Jurkat, Clone E6-1 (cell line): ENCODE measurements at regions not wholly inside any gene's neighbourhood (a gene's known extent, or its start where the extent isn't known, plus 50 kb on each side); places are given as distances from the start of the nearest gene placed in this dataset.

Source experiments
- DNase-seq: peaks from one replicate; pipeline ENCODE4 v3.0.0-alpha.2; 2011; ENCODE audit warnings: low read depth, low spot score
- H3K4me3 ChIP-seq: 2 replicates; pipeline ENCODE4 v1.5.1; 2011; ENCODE audit warnings: mild to moderate bottlenecking, low read length, control low read depth, moderate library complexity

- H3K4me3 ChIP-seq = no peak overlapping the region
- no peak for DNase-seq
Measured at GRCh38 chr10:78787125-78787524, 281.6 kb upstream of the ZMIZ1 start.

- H3K4me3 ChIP-seq = no peak overlapping the region
- no peak for DNase-seq
Measured at GRCh38 chr10:78794736-78795455, 273.9 kb upstream of the ZMIZ1 start.

- DNase-seq = no peak
- H3K4me3 ChIP-seq = no peak overlapping the region
Measured at GRCh38 chr10:78798976-78799730, 269.6 kb upstream of the ZMIZ1 start.

- no peak for DNase-seq
- no peak overlapping the region for H3K4me3 ChIP-seq
Measured at GRCh38 chr10:78800006-78800405, 268.8 kb upstream of the ZMIZ1 start.

- H3K4me3 ChIP-seq = no peak overlapping the region
- no peak for DNase-seq
Measured at GRCh38 chr10:78800535-78801320, 268.0 kb upstream of the ZMIZ1 start.

- DNase-seq = no peak
Measured at GRCh38 chr10:78802431-78802830, 266.3 kb upstream of the ZMIZ1 start.

GRCh38 chr10:78802866-78803265 lies 265.9 kb upstream of the ZMIZ1 start:
- H3K4me3 ChIP-seq = no peak overlapping the region
- DNase-seq = no peak

More at GRCh38 chr10:78802431-78802830, 266.3 kb upstream of the ZMIZ1 start:
- H3K4me3 ChIP-seq = no peak overlapping the region

- DNase-seq = no peak
- no peak overlapping the region for H3K4me3 ChIP-seq
Measured at GRCh38 chr10:78803710-78804109, 265.1 kb upstream of the ZMIZ1 start.

- DNase-seq = no peak
- H3K4me3 ChIP-seq = no peak overlapping the region
Measured at GRCh38 chr10:78804411-78805032, 264.2 kb upstream of the ZMIZ1 start.

- no peak for DNase-seq
- no peak overlapping the region for H3K4me3 ChIP-seq
Measured at GRCh38 chr10:78805176-78805575, 263.6 kb upstream of the ZMIZ1 start.

- H3K4me3 ChIP-seq = no peak overlapping the region
- DNase-seq = no peak
Measured at GRCh38 chr10:78806681-78807221, 262.0 kb upstream of the ZMIZ1 start.

- no peak for DNase-seq
- H3K4me3 ChIP-seq = no peak overlapping the region
Measured at GRCh38 chr10:78807504-78808203, 261.1 kb upstream of the ZMIZ1 start.

GRCh38 chr10:78808286-78808685 lies 260.5 kb upstream of the ZMIZ1 start:
- no peak for DNase-seq
- H3K4me3 ChIP-seq = no peak overlapping the region

GRCh38 chr10:78808736-78809367 lies 259.9 kb upstream of the ZMIZ1 start:
- DNase-seq = no peak
- H3K4me3 ChIP-seq = no peak overlapping the region

- H3K4me3 ChIP-seq = no peak overlapping the region
- DNase-seq = no peak
Measured at GRCh38 chr10:78811174-78811573, 257.6 kb upstream of the ZMIZ1 start.

- H3K4me3 ChIP-seq = no peak overlapping the region
- DNase-seq = no peak
Measured at GRCh38 chr10:78812571-78813318, 256.0 kb upstream of the ZMIZ1 start.

- no peak overlapping the region for H3K4me3 ChIP-seq
- no peak for DNase-seq
Measured at GRCh38 chr10:78813526-78813925, 255.2 kb upstream of the ZMIZ1 start.

GRCh38 chr10:78813998-78814399 lies 254.8 kb upstream of the ZMIZ1 start:
- H3K4me3 ChIP-seq = no peak overlapping the region
- no peak for DNase-seq
